ENCODE measurements at regions not wholly inside any gene's neighbourhood (a gene's known extent, or its start where the extent isn't known, plus 50 kb on each side); places are given as distances from the start of the nearest gene placed in this dataset.

DNA sequence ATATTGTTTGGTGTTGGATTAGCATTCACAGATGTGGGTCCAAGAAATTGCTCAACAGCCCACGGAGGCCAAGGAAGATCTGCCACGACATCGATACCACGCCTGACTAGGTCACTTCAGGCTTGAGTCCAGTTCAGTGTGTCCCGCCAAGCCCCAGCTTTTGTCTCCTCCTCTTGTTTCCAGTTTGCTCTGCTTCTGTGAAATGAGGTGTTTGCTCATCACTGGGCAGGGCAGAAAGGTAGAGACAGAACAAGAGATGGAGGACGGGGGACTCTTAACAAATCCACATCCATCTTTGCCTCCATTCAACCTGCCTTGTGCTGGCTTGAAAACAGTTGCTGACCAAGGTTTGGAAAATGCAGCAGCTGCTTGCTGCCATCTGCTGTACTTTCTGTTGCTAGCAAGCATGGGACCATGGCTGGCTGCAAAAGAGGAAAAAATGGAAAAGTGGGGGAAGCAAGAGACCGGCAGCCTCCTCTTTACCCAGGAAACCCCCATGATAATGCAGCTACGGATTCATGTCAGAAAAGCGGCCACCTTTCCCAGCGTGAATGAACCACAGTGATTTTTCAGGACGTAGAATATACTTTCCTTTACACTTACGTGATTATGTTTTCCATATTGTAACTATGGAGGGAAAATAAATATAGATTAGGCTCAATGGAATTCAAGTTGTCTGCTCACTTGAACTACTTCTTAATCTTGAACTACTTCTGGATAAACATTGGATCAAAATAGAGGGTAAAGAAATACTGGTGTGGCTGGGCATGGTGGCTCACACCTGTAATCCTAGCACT lies 80.2 kb upstream of the GREM2 start (continued):
- TF ChIP-seq, protein P1, sequence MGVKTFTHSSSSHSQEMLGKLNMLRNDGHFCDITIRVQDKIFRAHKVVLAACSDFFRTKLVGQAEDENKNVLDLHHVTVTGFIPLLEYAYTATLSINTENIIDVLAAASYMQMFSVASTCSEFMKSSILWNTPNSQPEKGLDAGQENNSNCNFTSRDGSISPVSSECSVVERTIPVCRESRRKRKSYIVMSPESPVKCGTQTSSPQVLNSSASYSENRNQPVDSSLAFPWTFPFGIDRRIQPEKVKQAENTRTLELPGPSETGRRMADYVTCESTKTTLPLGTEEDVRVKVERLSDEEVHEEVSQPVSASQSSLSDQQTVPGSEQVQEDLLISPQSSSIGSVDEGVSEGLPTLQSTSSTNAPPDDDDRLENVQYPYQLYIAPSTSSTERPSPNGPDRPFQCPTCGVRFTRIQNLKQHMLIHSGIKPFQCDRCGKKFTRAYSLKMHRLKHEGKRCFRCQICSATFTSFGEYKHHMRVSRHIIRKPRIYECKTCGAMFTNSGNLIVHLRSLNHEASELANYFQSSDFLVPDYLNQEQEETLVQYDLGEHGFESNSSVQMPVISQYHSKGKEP (tag by site-specific recombination; IDR thresholded peaks at IDR 0.05), result no peak
- TF ChIP-seq HOXA7 (CRISPR knock-in tag; IDR thresholded peaks at IDR 0.05; ENCODE audit: borderline replicate concordance) (no peak), MYNN (tag by site-specific recombination; IDR thresholded peaks at IDR 0.05; ENCODE audit: borderline replicate concordance) (peak; percentile 21; the same call in 1 of the 2 replicates), ZNF184 (tag by site-specific recombination; IDR thresholded peaks at IDR 0.05) (no peak), ZNF658 (tag by site-specific recombination; IDR thresholded peaks at IDR 0.05) (no peak), ZBTB20 (tag by site-specific recombination; IDR thresholded peaks at IDR 0.05) (no peak), YY2 (tag by site-specific recombination; IDR thresholded peaks at IDR 0.05) (peak; percentile 51; the same call in 1 of the 2 replicates), ZNF777 (tag by site-specific recombination; IDR thresholded peaks at IDR 0.05; ENCODE audit: borderline replicate concordance) (no peak), ZNF549 (tag by site-specific recombination; IDR thresholded peaks at IDR 0.05) (no peak), ZNF514 (tag by site-specific recombination; IDR thresholded peaks at IDR 0.05) (no peak), ZNF133 (tag by site-specific recombination; IDR thresholded peaks at IDR 0.05) (peak; percentile 40; the same call in 1 of the 2 replicates), ZNF623 (tag by site-specific recombination; IDR thresholded peaks at IDR 0.05) (no peak), ZNF37A (tag by site-specific recombination; IDR thresholded peaks at IDR 0.05) (no peak), ZNF473 (tag by site-specific recombination; IDR thresholded peaks at IDR 0.05) (no peak), ZNF423 (tag by site-specific recombination; IDR thresholded peaks at IDR 0.05) (no peak), ZNF19 (tag by site-specific recombination; IDR thresholded peaks at IDR 0.05; ENCODE audit: low read depth) (no peak), KLF1 (tag by site-specific recombination; IDR thresholded peaks at IDR 0.05) (no peak), ZNF596 (tag by site-specific recombination; IDR thresholded peaks at IDR 0.05) (no peak), ZBTB7A (tag by site-specific recombination; IDR thresholded peaks at IDR 0.05; ENCODE audit: low read depth) (no peak), ZNF791 (tag by site-specific recombination; IDR thresholded peaks at IDR 0.05) (no peak), ZNF2 (tag by site-specific recombination; IDR thresholded peaks at IDR 0.05) (0 out of 2 replicates have a peak, but pooled peaks have one; percentile 63), MZF1 (tag by site-specific recombination; IDR thresholded peaks at IDR 0.05; ENCODE audit: borderline replicate concordance) (no peak), ZNF292 (tag by site-specific recombination; IDR thresholded peaks at IDR 0.05; ENCODE audit: borderline replicate concordance, low read depth) (no peak)
- TF ChIP-seq, protein P2, sequence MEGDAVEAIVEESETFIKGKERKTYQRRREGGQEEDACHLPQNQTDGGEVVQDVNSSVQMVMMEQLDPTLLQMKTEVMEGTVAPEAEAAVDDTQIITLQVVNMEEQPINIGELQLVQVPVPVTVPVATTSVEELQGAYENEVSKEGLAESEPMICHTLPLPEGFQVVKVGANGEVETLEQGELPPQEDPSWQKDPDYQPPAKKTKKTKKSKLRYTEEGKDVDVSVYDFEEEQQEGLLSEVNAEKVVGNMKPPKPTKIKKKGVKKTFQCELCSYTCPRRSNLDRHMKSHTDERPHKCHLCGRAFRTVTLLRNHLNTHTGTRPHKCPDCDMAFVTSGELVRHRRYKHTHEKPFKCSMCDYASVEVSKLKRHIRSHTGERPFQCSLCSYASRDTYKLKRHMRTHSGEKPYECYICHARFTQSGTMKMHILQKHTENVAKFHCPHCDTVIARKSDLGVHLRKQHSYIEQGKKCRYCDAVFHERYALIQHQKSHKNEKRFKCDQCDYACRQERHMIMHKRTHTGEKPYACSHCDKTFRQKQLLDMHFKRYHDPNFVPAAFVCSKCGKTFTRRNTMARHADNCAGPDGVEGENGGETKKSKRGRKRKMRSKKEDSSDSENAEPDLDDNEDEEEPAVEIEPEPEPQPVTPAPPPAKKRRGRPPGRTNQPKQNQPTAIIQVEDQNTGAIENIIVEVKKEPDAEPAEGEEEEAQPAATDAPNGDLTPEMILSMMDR (tag by site-specific recombination; IDR thresholded peaks at IDR 0.05), result peak; percentile 97
- TF ChIP-seq, protein P3, sequence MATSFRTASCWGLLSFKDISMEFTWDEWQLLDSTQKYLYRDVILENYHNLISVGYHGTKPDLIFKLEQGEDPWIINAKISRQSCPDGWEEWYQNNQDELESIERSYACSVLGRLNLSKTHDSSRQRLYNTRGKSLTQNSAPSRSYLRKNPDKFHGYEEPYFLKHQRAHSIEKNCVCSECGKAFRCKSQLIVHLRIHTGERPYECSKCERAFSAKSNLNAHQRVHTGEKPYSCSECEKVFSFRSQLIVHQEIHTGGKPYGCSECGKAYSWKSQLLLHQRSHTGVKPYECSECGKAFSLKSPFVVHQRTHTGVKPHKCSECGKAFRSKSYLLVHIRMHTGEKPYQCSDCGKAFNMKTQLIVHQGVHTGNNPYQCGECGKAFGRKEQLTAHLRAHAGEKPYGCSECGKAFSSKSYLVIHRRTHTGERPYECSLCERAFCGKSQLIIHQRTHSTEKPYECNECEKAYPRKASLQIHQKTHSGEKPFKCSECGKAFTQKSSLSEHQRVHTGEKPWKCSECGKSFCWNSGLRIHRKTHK (tag by site-specific recombination; IDR thresholded peaks at IDR 0.05), result no peak
- TF ChIP-seq, protein P4, sequence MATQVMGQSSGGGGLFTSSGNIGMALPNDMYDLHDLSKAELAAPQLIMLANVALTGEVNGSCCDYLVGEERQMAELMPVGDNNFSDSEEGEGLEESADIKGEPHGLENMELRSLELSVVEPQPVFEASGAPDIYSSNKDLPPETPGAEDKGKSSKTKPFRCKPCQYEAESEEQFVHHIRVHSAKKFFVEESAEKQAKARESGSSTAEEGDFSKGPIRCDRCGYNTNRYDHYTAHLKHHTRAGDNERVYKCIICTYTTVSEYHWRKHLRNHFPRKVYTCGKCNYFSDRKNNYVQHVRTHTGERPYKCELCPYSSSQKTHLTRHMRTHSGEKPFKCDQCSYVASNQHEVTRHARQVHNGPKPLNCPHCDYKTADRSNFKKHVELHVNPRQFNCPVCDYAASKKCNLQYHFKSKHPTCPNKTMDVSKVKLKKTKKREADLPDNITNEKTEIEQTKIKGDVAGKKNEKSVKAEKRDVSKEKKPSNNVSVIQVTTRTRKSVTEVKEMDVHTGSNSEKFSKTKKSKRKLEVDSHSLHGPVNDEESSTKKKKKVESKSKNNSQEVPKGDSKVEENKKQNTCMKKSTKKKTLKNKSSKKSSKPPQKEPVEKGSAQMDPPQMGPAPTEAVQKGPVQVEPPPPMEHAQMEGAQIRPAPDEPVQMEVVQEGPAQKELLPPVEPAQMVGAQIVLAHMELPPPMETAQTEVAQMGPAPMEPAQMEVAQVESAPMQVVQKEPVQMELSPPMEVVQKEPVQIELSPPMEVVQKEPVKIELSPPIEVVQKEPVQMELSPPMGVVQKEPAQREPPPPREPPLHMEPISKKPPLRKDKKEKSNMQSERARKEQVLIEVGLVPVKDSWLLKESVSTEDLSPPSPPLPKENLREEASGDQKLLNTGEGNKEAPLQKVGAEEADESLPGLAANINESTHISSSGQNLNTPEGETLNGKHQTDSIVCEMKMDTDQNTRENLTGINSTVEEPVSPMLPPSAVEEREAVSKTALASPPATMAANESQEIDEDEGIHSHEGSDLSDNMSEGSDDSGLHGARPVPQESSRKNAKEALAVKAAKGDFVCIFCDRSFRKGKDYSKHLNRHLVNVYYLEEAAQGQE (tag by site-specific recombination; IDR thresholded peaks at IDR 0.05), result peak; percentile 92
- TF ChIP-seq, protein P5, sequence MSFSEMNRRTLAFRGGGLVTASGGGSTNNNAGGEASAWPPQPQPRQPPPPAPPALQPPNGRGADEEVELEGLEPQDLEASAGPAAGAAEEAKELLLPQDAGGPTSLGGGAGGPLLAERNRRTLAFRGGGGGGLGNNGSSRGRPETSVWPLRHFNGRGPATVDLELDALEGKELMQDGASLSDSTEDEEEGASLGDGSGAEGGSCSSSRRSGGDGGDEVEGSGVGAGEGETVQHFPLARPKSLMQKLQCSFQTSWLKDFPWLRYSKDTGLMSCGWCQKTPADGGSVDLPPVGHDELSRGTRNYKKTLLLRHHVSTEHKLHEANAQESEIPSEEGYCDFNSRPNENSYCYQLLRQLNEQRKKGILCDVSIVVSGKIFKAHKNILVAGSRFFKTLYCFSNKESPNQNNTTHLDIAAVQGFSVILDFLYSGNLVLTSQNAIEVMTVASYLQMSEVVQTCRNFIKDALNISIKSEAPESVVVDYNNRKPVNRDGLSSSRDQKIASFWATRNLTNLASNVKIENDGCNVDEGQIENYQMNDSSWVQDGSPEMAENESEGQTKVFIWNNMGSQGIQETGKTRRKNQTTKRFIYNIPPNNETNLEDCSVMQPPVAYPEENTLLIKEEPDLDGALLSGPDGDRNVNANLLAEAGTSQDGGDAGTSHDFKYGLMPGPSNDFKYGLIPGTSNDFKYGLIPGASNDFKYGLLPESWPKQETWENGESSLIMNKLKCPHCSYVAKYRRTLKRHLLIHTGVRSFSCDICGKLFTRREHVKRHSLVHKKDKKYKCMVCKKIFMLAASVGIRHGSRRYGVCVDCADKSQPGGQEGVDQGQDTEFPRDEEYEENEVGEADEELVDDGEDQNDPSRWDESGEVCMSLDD (tag by site-specific recombination; IDR thresholded peaks at IDR 0.05), result no peak
- TF ChIP-seq, protein P6, sequence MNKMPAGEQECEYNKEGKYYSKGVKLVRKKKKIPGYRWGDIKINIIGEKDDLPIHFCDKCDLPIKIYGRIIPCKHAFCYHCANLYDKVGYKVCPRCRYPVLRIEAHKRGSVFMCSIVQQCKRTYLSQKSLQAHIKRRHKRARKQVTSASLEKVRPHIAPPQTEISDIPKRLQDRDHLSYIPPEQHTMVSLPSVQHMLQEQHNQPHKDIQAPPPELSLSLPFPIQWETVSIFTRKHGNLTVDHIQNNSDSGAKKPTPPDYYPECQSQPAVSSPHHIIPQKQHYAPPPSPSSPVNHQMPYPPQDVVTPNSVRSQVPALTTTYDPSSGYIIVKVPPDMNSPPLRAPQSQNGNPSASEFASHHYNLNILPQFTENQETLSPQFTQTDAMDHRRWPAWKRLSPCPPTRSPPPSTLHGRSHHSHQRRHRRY (tag by site-specific recombination; IDR thresholded peaks at IDR 0.05), result no peak

All from HEK293 (cell line).